Stimulated activated CD4-positive, alpha-beta T cell treated with anti-CD3 and anti-CD28 coated beads, Interleukin-2, amount 100 ng/mL, for 4 hours (primary cell): ENCODE measurements at regions not wholly inside any gene's neighbourhood (a gene's known extent, or its start where the extent isn't known, plus 50 kb on each side); places are given as distances from the start of the nearest gene placed in this dataset.

Experiments
- DNase-seq: peaks from one replicate; pipeline ENCODE4 v3.0.0-alpha.2; 2020; ENCODE audit warnings: low read depth

DNA sequence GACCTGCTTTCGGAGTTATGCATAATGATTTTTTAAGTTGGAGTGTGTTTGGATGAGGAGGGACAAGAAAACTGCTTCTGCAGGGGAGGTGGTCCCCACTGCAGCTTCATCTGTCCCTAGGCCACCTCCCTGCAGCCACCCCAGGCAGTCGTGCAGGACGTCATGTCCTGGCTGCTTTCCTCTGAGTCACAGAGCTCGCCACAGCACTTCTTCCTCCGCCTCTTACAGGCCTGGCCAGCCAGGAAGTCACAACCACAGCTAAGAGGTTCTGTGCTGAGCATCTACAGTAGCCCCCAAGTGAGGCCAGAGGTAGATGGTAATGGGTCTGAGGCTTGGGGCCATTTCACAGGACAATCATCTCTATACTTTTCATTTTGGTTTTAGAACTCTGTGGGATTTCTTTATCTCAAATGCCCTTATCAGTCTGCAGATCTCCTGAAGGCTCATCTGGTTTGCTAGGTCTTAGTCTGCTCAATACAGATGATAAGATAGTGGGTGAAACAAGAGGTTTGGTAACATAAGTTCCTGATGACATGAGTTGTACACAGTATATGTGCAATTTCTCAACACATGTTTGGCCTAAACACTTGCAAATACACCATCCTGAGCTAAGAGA lies 106.4 kb downstream of the ARF6 start:
- DNase-seq: peak; percentile 36

GRCh38 chr14:49999826-50000379 lies 107.0 kb downstream of the ARF6 start:
- no peak for DNase-seq

GRCh38 chr14:50000380-50001150 lies 107.7 kb downstream of the ARF6 start:
- peak; percentile 74 for DNase-seq

DNA sequence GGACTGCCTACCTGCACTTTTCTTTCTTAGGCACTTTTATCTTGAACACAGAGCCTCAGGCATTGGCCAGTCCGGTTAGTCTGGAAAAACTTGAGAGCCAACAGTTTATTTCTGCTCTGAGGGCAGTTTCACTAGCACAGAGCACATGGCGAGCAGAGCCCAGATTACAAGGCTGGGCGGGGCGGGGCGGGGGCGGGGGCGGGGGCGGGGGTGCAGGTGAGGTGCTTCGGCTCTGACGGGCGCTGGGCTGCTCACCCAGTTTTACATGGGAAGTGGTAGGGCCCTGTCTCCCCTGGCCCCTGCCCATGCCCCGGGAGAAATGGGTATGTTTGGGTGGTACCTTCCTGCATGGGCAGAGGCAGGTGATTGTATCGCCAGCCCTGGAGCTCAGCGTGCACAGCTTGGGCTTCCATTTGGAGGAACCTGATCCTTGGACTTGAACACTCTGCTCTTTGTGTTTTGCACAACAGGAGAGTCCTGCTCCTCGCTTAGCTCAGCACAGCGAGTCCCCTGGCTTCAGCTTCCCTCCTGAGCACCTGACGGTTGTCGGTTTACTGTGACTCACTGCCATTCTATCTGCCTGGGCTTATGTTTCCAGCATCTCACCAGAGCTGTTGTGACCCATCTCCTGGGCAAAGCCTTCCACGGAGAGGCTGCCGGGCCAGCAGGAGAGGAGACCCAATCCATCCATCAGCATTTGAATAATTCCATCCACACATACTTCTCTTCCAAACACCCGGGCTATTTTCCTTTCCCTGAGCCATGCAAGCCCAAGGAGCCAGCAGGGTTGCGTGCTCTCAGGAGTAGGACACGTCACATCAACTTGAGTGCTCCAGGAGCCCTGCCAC lies 108.5 kb downstream of the ARF6 start:
- DNase-seq: peak; percentile 59

- DNase-seq: peak; percentile 29
Measured at GRCh38 chr14:50001999-50002925, 109.4 kb downstream of the ARF6 start.

- DNase-seq: no peak
Measured at GRCh38 chr14:50002926-50003212, 110.0 kb downstream of the ARF6 start.

DNA sequence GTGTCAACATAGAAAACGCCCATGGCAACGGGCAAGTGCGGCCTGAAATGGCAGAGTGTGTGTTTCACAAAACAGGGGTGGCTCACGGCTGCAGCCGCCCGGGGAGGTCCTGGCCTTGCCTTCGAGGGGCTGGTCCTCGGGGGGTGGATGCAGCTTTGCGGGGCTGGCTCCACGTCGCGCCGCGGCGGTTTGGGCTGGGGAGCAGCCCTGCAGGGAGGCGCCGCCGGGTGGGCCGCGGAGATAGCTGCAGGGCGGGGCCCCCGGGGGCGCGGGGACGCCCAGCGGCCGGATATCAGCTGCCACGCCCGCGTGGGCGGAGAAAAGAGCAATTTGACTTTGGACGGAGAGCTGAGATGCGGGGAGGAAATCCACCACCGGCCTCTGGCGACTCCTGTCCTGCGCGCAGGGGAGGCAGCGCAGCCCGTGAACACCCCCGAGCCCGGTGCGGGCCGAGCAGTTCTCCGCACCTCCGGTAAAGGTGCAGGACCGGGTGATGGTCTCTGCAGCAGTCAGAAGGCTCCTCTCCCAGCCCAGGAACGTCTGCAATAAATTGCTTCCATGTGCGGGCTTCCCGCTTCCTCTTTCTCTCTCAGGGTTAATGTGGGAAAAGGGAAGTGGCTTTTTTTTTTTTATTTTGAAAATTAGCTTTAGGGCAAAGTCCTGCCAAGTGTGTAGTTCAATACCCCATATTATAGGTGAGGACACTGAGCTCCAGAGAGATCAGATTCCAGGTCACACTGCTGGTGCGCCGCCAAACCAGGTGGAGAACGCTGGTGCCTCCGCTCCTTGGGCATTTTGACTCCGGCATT lies 110.5 kb downstream of the ARF6 start:
- DNase-seq: peak; percentile 44

DNA sequence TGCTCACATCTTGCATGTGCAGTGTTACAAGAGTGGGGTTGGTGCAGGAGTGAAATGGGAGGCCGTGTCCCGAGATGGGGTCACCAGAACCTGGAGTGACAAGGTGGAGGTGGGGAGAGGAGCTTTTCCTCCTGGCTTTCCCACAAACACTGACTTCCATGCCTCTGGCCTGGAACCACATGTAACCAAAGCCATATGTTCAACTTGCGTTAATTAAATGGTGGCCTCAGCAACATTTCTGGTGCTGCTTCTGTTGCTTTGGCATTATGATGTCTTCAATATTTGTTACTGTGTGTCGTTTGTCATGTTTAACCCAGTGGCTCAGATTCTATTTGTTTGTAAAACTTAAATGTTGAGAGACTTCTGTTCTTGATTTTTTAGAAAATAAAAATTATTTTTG lies 110.2 kb downstream of the VCPKMT start:
- DNase-seq: no peak

- no peak for DNase-seq
Measured at GRCh38 chr14:50007123-50007903, 109.1 kb downstream of the VCPKMT start.

- DNase-seq: no peak
Measured at GRCh38 chr14:50008562-50008961, 107.8 kb downstream of the VCPKMT start.

DNA sequence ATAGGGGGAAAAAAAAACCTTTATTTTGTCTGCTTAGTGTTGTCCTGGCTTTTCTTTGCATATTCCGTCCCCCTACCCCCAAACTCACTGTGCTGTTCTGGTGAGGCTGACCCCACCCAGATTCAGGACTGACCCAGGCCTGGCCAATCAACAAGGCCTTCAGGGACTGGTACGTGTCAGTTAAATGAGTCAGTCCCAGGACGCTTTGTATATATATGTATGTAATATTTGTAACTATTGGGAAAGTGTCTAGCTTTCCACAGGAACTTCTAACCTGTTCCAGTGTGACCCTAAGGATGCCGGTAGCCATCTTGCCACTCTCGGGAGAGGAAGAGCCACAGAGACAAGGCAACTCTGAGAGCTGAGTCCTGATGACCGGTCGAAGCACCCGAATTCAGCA lies 107.4 kb downstream of the VCPKMT start:
- no peak for DNase-seq

DNA sequence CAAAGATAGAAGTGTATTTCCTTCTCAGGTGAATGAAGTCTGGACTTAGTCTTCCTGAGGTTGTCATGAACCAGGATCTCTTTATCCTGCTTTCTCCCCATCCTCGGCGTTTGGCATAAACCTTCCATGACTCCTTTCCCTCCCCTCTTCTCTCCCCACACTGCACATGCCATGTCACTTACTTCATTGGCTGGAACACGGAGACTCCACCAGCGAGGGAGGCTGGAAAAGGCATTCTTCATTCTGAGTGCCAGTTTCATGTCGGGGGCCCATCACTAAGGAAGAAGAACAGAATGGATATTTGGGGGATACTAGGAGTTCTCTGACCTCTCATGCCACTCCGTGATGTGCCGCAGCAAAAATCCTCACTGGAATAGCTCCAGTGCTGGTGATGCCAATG lies 105.6 kb downstream of the VCPKMT start:
- DNase-seq: no peak

DNA sequence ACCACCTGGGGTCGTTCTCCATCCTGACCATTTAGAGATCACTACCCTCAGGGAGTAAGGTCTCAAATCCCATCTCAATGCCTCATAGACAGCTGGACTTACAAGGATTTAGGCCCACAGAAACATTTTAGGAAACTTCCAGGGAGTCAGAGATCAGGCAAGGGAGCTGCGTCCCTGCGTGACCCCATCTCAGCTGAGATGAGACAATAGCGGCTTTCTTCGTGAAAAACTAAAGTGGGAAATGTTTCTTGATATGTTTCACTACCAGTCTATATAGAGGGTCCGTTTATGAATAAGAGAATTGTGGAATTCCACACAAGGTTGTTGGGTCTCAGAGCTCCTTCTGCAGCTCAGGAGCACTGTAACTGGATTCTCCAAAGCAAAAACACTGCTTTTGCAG lies 105.1 kb downstream of the VCPKMT start:
- no peak for DNase-seq

GRCh38 chr14:50012644-50013043 lies 103.7 kb downstream of the VCPKMT start:
- no peak for DNase-seq

DNA sequence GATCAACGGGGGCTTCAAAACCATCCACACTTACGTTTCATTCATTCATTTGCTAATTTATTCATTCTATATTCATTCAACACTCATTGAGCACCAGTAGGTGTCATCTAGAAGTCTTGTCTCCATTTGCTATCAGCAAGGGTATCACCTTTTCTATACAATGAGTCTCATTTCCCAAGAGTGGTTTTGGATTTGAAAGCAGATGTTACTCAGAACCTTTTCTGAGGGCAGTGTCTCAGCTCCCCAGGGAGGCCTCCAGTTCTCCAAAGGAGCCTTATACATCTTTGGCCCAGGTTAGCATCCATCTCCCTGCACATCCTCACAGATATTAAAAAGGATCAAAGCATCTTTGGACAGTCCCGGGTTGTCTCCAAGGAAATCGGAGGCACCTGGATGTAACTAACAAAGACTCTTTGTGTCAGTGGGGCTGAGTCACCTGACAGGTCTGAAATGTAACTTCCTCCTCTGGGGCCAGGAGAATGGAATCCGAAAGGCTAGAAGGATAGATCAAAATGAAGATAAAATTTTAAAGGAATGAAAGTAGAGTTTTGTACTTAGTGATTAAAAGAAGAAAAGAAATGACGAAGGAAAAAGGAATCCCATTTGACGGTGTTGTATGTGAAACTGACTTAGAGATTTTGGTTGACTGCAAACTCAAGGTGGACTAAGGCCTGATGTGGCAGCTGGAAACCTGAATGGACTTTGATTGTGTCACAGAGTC lies 103.0 kb downstream of the VCPKMT start:
- no peak for DNase-seq

DNA sequence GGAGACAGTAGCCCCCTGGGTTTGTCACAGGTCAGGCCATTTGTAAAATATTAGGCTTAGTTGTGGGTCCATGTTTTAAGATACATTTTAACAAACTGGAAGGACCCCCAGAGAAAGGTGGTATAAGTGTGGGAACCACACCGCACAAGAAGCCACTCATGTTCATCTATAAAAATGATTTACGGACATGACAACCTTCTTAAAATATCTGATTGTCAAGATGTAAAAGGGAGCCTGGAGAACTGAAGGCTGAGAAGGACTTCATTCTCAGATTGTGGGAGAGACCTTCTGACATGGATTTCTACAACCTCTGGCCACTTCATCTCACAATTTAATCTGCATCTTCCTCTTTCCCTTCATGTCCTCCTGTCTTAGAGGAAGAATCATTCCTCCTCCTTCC lies 102.4 kb downstream of the VCPKMT start:
- DNase-seq: no peak

GRCh38 chr14:50014809-50015430 lies 101.5 kb downstream of the VCPKMT start:
- DNase-seq: no peak

GRCh38 chr14:50015716-50016115 lies 100.7 kb downstream of the VCPKMT start:
- no peak for DNase-seq
